ENCODE measurements at regions not wholly inside any gene's neighbourhood (a gene's known extent, or its start where the extent isn't known, plus 50 kb on each side); places are given as distances from the start of the nearest gene placed in this dataset.

- POLR2A ChIA-PET (ENCODE audit: low non-redundant PET), result no interaction called here
- Histone ChIP-seq H3K4me3 (ENCODE audit: low read depth, low read length, poor library complexity, severe bottlenecking) (no peak overlapping the region), H3K27ac (ENCODE audit: low read depth, low read length, poor library complexity, severe bottlenecking) (no peak overlapping the region), H3K36me3 (ENCODE audit: insufficient read depth, low read length, poor library complexity, severe bottlenecking) (no peaks in the 10 kb centered on the region), H3K9me3 (ENCODE audit: low read depth, low read length, poor library complexity, severe bottlenecking) (peaks cover 7% of the 10 kb centered on the region), H3K4me1 (ENCODE audit: insufficient read depth, low read length, poor library complexity, severe bottlenecking) (no peaks in the 10 kb centered on the region), H3K27me3 (replicated peaks; ENCODE audit: insufficient read depth, low read depth, low read length, poor library complexity) (no peaks in the 10 kb centered on the region)
- intact Hi-C loops (cut with micrococcal nuclease; ENCODE audit: unreplicated experiment), result no loop called here
- TF ChIP-seq EZH2 (IDR thresholded peaks at IDR 0.05; ENCODE audit: borderline replicate concordance, low read depth, low read length, poor library complexity, severe bottlenecking), result no peak
- TF ChIP-seq CTCF (conservative IDR thresholded peaks at IDR 0.05; ENCODE audit: low read depth, low read length), result no peak
- no TSS peak for BruUV-seq (replicated peaks)
- CTCF ChIA-PET, result no interaction called here
- DNase-seq (ENCODE audit: low spot score), result no peak
Observed at GRCh38 chr4:32661229-32661628, 1941.1 kb downstream of the PCDH7 start.

GRCh38 chr4:32662803-32663202, 1942.6 kb downstream of the PCDH7 start:
- CTCF ChIA-PET, result no interaction called here
- intact Hi-C loops (cut with micrococcal nuclease; ENCODE audit: unreplicated experiment), result no loop called here

GRCh38 chr4:32672359-32672758, 1952.2 kb downstream of the PCDH7 start:
- Histone ChIP-seq H3K9me3 (ENCODE audit: low read depth, low read length, poor library complexity, severe bottlenecking) (no peaks in the 10 kb centered on the region), H3K4me3 (ENCODE audit: low read depth, low read length, poor library complexity, severe bottlenecking) (no peak overlapping the region), H3K4me1 (ENCODE audit: insufficient read depth, low read length, poor library complexity, severe bottlenecking) (no peaks in the 10 kb centered on the region), H3K27ac (ENCODE audit: low read depth, low read length, poor library complexity, severe bottlenecking) (no peak overlapping the region), H3K36me3 (ENCODE audit: insufficient read depth, low read length, poor library complexity, severe bottlenecking) (no peaks in the 10 kb centered on the region), H3K27me3 (replicated peaks; ENCODE audit: insufficient read depth, low read depth, low read length, poor library complexity) (no peaks in the 10 kb centered on the region)
- TF ChIP-seq CTCF (conservative IDR thresholded peaks at IDR 0.05; ENCODE audit: low read depth, low read length), result no peak
- TF ChIP-seq EZH2 (IDR thresholded peaks at IDR 0.05; ENCODE audit: borderline replicate concordance, low read depth, low read length, poor library complexity, severe bottlenecking), result no peak
- DNase-seq (ENCODE audit: low spot score), result no peak
- CTCF ChIA-PET, result no interaction called here
- intact Hi-C loops (cut with micrococcal nuclease; ENCODE audit: unreplicated experiment), result no loop called here
- POLR2A ChIA-PET (ENCODE audit: low non-redundant PET), result no interaction called here
- BruUV-seq (replicated peaks), result no TSS peak

More at GRCh38 chr4:32662803-32663202, 1942.6 kb downstream of the PCDH7 start:
- H3K36me3 ChIP-seq (ENCODE audit: insufficient read depth, low read length, poor library complexity, severe bottlenecking), result no peaks in the 10 kb centered on the region
- TF ChIP-seq EZH2 (IDR thresholded peaks at IDR 0.05; ENCODE audit: borderline replicate concordance, low read depth, low read length, poor library complexity, severe bottlenecking), result no peak
- TF ChIP-seq CTCF (conservative IDR thresholded peaks at IDR 0.05; ENCODE audit: low read depth, low read length), result no peak
- no peak overlapping the region for H3K27ac ChIP-seq (ENCODE audit: low read depth, low read length, poor library complexity, severe bottlenecking)
- H3K9me3 ChIP-seq (ENCODE audit: low read depth, low read length, poor library complexity, severe bottlenecking), result peaks cover 7% of the 10 kb centered on the region
- H3K27me3 ChIP-seq (replicated peaks; ENCODE audit: insufficient read depth, low read depth, low read length, poor library complexity), result no peaks in the 10 kb centered on the region
- no peak overlapping the region for H3K4me3 ChIP-seq (ENCODE audit: low read depth, low read length, poor library complexity, severe bottlenecking)
- H3K4me1 ChIP-seq (ENCODE audit: insufficient read depth, low read length, poor library complexity, severe bottlenecking), result no peaks in the 10 kb centered on the region
- DNase-seq (ENCODE audit: low spot score), result no peak
- BruUV-seq (replicated peaks), result no TSS peak
- POLR2A ChIA-PET (ENCODE audit: low non-redundant PET), result no interaction called here
